Tibial nerve (tissue), 3 donors: ENCODE measurements at regions not wholly inside any gene's neighbourhood (a gene's known extent, or its start where the extent isn't known, plus 50 kb on each side); places are given as distances from the start of the nearest gene placed in this dataset.

Experiments
- POLR2A ChIP-seq, 2 donors: fragments of 450-650 bp; IDR thresholded peaks; one replicate each; pipeline ENCODE4 v1.6.1; 2017; ENCODE audit warnings: antibody characterized with exemption in 2 of 2, mild to moderate bottlenecking in 2 of 2, moderate library complexity in 2 of 2
- TF ChIP-seq, protein P1 (sequence below), 5 experiments: fragments of 200-600 bp in 3 of 5; fragments of 450-650 bp in 2 of 5; sonication (generic) in 3 of 5; IDR thresholded peaks; one replicate each; pipeline ENCODE4 v1.5.1; 2016 to 2019; ENCODE audit warnings: antibody characterized with exemption in 5 of 5, mild to moderate bottlenecking in 3 of 5, moderate library complexity in 2 of 5

- TF ChIP-seq, protein P1, sequence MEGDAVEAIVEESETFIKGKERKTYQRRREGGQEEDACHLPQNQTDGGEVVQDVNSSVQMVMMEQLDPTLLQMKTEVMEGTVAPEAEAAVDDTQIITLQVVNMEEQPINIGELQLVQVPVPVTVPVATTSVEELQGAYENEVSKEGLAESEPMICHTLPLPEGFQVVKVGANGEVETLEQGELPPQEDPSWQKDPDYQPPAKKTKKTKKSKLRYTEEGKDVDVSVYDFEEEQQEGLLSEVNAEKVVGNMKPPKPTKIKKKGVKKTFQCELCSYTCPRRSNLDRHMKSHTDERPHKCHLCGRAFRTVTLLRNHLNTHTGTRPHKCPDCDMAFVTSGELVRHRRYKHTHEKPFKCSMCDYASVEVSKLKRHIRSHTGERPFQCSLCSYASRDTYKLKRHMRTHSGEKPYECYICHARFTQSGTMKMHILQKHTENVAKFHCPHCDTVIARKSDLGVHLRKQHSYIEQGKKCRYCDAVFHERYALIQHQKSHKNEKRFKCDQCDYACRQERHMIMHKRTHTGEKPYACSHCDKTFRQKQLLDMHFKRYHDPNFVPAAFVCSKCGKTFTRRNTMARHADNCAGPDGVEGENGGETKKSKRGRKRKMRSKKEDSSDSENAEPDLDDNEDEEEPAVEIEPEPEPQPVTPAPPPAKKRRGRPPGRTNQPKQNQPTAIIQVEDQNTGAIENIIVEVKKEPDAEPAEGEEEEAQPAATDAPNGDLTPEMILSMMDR (IDR thresholded peaks at IDR 0.05), result no peak
- TF ChIP-seq POLR2A (IDR thresholded peaks at IDR 0.05), result no peak
Observed at GRCh38 chr3:56971816-56972215, 88.6 kb upstream of the SPATA12 start.
